Liver (tissue), 8 donors: ENCODE measurements at regions not wholly inside any gene's neighbourhood (a gene's known extent, or its start where the extent isn't known, plus 50 kb on each side); places are given as distances from the start of the nearest gene placed in this dataset.

Experiments
- DNase-seq: peaks from one replicate; pipeline ENCODE4 v3.0.0-alpha.2; 2017; ENCODE audit warnings: low spot score
- H3K27ac ChIP-seq, 2 donors: one replicate each; pipeline ENCODE4 v1.7.0; 2013; ENCODE audit warnings: inconsistent platforms in 2 of 2, low read length in 2 of 2, control low read depth in 1 of 2, low read depth in 1 of 2, mild to moderate bottlenecking in 1 of 2
- H3K27me3 ChIP-seq, 4 donors: one replicate each; pipeline versions ENCODE4 v1.6.1 to v1.7.0; 2013; ENCODE audit warnings: low read length in 3 of 4, inconsistent platforms in 1 of 4, mild to moderate bottlenecking in 1 of 4, moderate library complexity in 1 of 4; ENCODE audit not compliant: control insufficient read depth in 4 of 4, insufficient read depth in 4 of 4
- H3K36me3 ChIP-seq, 4 donors: one replicate each; pipeline versions ENCODE4 v1.6.1 to v1.7.0; 2013; ENCODE audit warnings: low read length in 3 of 4, mild to moderate bottlenecking in 3 of 4, low read depth in 1 of 4, moderate library complexity in 1 of 4; ENCODE audit not compliant: control insufficient read depth in 4 of 4, insufficient read depth in 3 of 4
- H3K4me1 ChIP-seq, 4 donors: one replicate each; pipeline versions ENCODE4 v1.6.1 to v1.7.0; 2013; ENCODE audit warnings: low read length in 3 of 4, mild to moderate bottlenecking in 3 of 4, moderate library complexity in 1 of 4; ENCODE audit not compliant: control insufficient read depth in 4 of 4, insufficient read depth in 4 of 4
- H3K4me3 ChIP-seq, 3 donors: one replicate each; pipeline versions ENCODE4 v1.6.1 to v1.7.0; 2013; ENCODE audit warnings: low read length in 3 of 3, control low read depth in 1 of 3, low read depth in 1 of 3, mild to moderate bottlenecking in 1 of 3
- H3K9ac ChIP-seq, 2 donors: one replicate each; pipeline ENCODE4 v1.7.0; 2013; ENCODE audit warnings: low read length in 2 of 2, mild to moderate bottlenecking in 2 of 2, moderate library complexity in 2 of 2, control low read depth in 1 of 2, low read depth in 1 of 2
- H3K9me3 ChIP-seq, 4 donors: one replicate each; pipeline versions ENCODE4 v1.6.1 to v1.7.0; 2013; ENCODE audit warnings: low read length in 3 of 4; ENCODE audit not compliant: control insufficient read depth in 4 of 4
- ATF3 ChIP-seq: IDR thresholded peaks from 2 replicates; pipeline ENCODE4 v1.6.1; 2016; ENCODE audit warnings: antibody characterized with exemption
- CTCF ChIP-seq: fragments of 150-350 bp; IDR thresholded peaks from 2 replicates; pipeline ENCODE4 v1.5.1; 2017; ENCODE audit warnings: improper control_type of control experiment, low read depth, low read length; ENCODE audit not compliant: missing input control
- EGR1 ChIP-seq, 2 donors: IDR thresholded peaks; 2 replicates each; pipeline ENCODE4 v1.6.1; 2016 to 2018; ENCODE audit warnings: antibody characterized with exemption in 2 of 2, low read depth in 2 of 2
- FOXA2 ChIP-seq: IDR thresholded peaks from 2 replicates; pipeline ENCODE4 v1.6.1; 2016; ENCODE audit warnings: antibody characterized with exemption
- GABPA ChIP-seq, 2 donors: IDR thresholded peaks in 1 of 2; conservative IDR thresholded peaks in 1 of 2; 2 replicates each; pipeline ENCODE4 v1.6.1; 2016; ENCODE audit warnings: antibody characterized with exemption in 2 of 2, mild to moderate bottlenecking in 1 of 2, moderate library complexity in 1 of 2
- HNF4A ChIP-seq, 2 donors: conservative IDR thresholded peaks; 2 replicates each; pipeline ENCODE4 v1.6.1; 2016; ENCODE audit warnings: antibody characterized with exemption in 2 of 2, mild to moderate bottlenecking in 2 of 2
- HNF4G ChIP-seq: IDR thresholded peaks from 2 replicates; pipeline ENCODE4 v1.6.1; 2016; ENCODE audit warnings: antibody characterized with exemption
- JUND ChIP-seq, 2 donors: IDR thresholded peaks; 2 replicates each; pipeline ENCODE4 v1.6.1; 2016; ENCODE audit warnings: antibody characterized with exemption in 2 of 2
- MAX ChIP-seq: IDR thresholded peaks from 2 replicates; pipeline ENCODE4 v1.6.1; 2016; ENCODE audit warnings: antibody characterized with exemption
- NR2F2 ChIP-seq: IDR thresholded peaks from 2 replicates; pipeline ENCODE4 v1.6.1; 2016; ENCODE audit warnings: antibody characterized with exemption
- REST ChIP-seq: IDR thresholded peaks from 2 replicates; pipeline ENCODE4 v1.6.1; 2016; ENCODE audit warnings: antibody characterized with exemption, mild to moderate bottlenecking
- RXRA ChIP-seq, 2 donors: IDR thresholded peaks; 2 replicates each; pipeline ENCODE4 v1.6.1; 2017 to 2018; ENCODE audit warnings: antibody characterized with exemption in 2 of 2, mild to moderate bottlenecking in 1 of 2
- SP1 ChIP-seq: IDR thresholded peaks from 2 replicates; pipeline ENCODE4 v1.6.1; 2018; ENCODE audit warnings: antibody characterized with exemption, mild to moderate bottlenecking
- YY1 ChIP-seq: IDR thresholded peaks from 2 replicates; pipeline ENCODE4 v1.6.1; 2016; ENCODE audit warnings: antibody characterized with exemption, mild to moderate bottlenecking
- WGBS: extraction: QIAGEN DNeasy Blood & Tissue Kit; methylation state at CpG from one replicate; pipeline ENCODE4 v1.1.7; 2013; 5-methylcytosine and 5-hydroxymethylcytosine counted together
- donor health status: healthy.
- donor health status: healthy.
- donor health status: healthy.
- donor health status: healthy.
- donor health status: healthy.

- TF ChIP-seq CTCF (no peak), HNF4A (conservative IDR thresholded peaks at IDR 0.05) (no peak), SP1 (no peak), HNF4G (no peak), GABPA (IDR thresholded peaks at IDR 0.05 in 1 of 2, conservative IDR thresholded peaks at IDR 0.05 in 1 of 2) (no peak), MAX (no peak), EGR1 (IDR thresholded peaks at IDR 0.05; ENCODE audit: low read depth in 2 of 2) (no peak), RXRA (IDR thresholded peaks at IDR 0.05) (no peak), JUND (IDR thresholded peaks at IDR 0.05) (no peak)
These were observed 329.0 kb downstream of the PARP8 start (continued) for GRCh38 chr5:50995285-50995942.

GRCh38 chr5:51001227-51001923 lies 334.9 kb downstream of the PARP8 start:
- no peak overlapping the region for H3K9ac ChIP-seq
- no peak for DNase-seq
- no peaks in the 10 kb centered on the region for H3K9me3 ChIP-seq
- no peaks in the 10 kb centered on the region for H3K4me1 ChIP-seq
- no peaks in the 10 kb centered on the region for H3K36me3 ChIP-seq
- H3K27ac ChIP-seq = no peak overlapping the region
- WGBS = 60% methylated on average over 4 of the region's 4 CpGs
- H3K27me3 ChIP-seq = peaks cover 0 to 2% (median 0%) of the 10 kb centered on the region in 4 donors
- no peak for TF ChIP-seq NR2F2
- no peak overlapping the region for H3K4me3 ChIP-seq

GRCh38 chr5:51002368-51002767 lies 335.9 kb downstream of the PARP8 start:
- Histone ChIP-seq H3K27ac (no peak overlapping the region), H3K27me3 (peaks cover 0 to 2% (median 0%) of the 10 kb centered on the region in 4 donors), H3K9me3 (no peaks in the 10 kb centered on the region), H3K9ac (no peak overlapping the region), H3K4me3 (no peak overlapping the region), H3K36me3 (no peaks in the 10 kb centered on the region), H3K4me1 (no peaks in the 10 kb centered on the region)
- TF ChIP-seq NR2F2 (no peak), JUND (IDR thresholded peaks at IDR 0.05) (no peak), EGR1 (IDR thresholded peaks at IDR 0.05; ENCODE audit: low read depth in 2 of 2) (no peak), HNF4G (no peak), CTCF (no peak), ATF3 (no peak), REST (no peak), FOXA2 (no peak), YY1 (no peak)
- DNase-seq = no peak
- WGBS = 87% methylated on average over 3 of the region's 3 CpGs
